B cell (primary cell): ENCODE measurements at regions not wholly inside any gene's neighbourhood (a gene's known extent, or its start where the extent isn't known, plus 50 kb on each side); places are given as distances from the start of the nearest gene placed in this dataset.

Experiments
- EZH2 ChIP-seq: IDR thresholded peaks from 2 replicates; pipeline ENCODE4 v1.6.1; 2012; ENCODE audit warnings: borderline replicate concordance, low read depth, mild to moderate bottlenecking, moderate library complexity, low read length; ENCODE audit not compliant: insufficient read depth, poor library complexity, severe bottlenecking
- TF ChIP-seq, protein P1 (sequence below): fragments of 200-600 bp; IDR thresholded peaks from one replicate; pipeline ENCODE4 v1.8.0; 2022; ENCODE audit warnings: antibody characterized with exemption, mild to moderate bottlenecking

- TF ChIP-seq EZH2 = no peak
- TF ChIP-seq, protein P1, sequence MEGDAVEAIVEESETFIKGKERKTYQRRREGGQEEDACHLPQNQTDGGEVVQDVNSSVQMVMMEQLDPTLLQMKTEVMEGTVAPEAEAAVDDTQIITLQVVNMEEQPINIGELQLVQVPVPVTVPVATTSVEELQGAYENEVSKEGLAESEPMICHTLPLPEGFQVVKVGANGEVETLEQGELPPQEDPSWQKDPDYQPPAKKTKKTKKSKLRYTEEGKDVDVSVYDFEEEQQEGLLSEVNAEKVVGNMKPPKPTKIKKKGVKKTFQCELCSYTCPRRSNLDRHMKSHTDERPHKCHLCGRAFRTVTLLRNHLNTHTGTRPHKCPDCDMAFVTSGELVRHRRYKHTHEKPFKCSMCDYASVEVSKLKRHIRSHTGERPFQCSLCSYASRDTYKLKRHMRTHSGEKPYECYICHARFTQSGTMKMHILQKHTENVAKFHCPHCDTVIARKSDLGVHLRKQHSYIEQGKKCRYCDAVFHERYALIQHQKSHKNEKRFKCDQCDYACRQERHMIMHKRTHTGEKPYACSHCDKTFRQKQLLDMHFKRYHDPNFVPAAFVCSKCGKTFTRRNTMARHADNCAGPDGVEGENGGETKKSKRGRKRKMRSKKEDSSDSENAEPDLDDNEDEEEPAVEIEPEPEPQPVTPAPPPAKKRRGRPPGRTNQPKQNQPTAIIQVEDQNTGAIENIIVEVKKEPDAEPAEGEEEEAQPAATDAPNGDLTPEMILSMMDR = no peak
These were observed 104.8 kb upstream of the PDE5A start for GRCh38 chr4:119733431-119733830.
